Activated gamma-delta T cell (primary cell): ENCODE measurements at regions not wholly inside any gene's neighbourhood (a gene's known extent, or its start where the extent isn't known, plus 50 kb on each side); places are given as distances from the start of the nearest gene placed in this dataset.
"Not testable (repeated sequence)": the region's sequence is repeated elsewhere in the genome, so short reads cannot be mapped to it uniquely, and the experiment has no call there.

Source experiments
- DNase-seq: peaks from one replicate; lab custom pipeline; 2025; lab: John Stamatoyannopoulos, UW

- DNase-seq, result no peak
Observed at GRCh38 chr1:182159443-182159842, 97.9 kb upstream of the ZNF648 start.

DNA sequence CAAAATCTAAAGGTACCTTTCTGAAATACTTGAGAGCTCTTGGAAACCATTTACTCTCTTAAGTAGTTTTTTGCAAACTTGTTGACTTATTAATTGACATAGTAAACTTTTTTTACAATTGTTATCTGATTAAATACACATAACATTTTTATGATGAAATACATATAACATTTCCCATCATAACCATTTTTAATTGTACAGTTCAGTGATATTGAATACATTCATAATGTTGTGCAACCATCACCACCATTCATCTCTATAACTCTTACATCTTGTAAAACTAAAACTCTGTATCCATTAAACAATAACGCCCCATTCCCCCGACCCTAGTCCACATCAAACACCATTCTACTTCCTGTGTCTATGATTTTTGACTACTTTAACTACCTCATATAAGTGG, 95.7 kb upstream of the ZNF648 start:
- DNase-seq, result no peak

- not testable (repeated sequence) for DNase-seq
Observed at GRCh38 chr1:182154425-182154824, 92.9 kb upstream of the ZNF648 start.

DNA sequence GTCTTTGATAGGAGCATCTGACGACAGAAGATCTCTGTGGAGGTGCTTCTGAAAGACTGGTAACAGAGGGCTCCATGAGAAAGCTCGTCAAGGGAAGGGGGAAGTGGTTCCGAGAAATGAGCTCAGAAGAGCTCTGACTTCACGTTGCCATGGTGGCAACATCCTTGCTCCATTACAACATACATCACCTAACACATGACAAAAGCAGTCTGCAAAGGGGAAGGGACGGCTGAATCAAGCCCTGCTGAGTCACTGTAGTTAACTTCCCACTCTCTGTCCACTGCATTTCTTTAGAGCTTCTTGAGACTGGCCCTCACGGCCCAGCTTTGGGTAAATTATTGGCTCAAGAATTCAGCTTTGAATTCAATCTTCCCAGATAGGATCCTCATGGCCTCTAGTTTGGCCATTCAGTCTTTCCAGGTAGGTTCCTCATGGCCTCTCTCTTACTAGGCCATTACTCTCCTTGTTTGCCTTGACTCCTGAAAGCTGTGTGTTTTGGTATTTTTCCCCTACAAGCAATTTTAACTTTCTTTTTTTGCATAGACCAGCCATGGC, 88.0 kb upstream of the ZNF648 start:
- no peak for DNase-seq

DNA sequence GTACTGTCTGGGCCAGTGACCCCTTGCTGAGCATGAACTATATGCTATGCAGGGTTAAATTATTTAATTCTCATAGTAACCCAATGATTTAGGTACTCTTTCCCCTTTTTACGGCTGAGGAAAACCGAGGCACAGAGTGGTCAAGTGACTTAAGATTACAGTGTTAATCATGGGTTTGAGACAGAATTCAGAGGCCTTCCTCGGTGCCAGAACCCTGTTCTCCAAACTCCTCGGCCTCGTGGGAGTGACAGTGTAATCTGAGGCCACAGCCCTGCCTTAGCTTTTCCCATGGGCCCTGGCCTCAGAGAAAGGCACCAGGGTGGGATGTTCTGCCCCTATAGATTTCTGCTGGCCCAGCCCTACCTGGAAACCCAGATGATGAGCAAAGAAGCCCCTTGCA, 86.4 kb upstream of the ZNF648 start:
- DNase-seq, result no peak

DNA sequence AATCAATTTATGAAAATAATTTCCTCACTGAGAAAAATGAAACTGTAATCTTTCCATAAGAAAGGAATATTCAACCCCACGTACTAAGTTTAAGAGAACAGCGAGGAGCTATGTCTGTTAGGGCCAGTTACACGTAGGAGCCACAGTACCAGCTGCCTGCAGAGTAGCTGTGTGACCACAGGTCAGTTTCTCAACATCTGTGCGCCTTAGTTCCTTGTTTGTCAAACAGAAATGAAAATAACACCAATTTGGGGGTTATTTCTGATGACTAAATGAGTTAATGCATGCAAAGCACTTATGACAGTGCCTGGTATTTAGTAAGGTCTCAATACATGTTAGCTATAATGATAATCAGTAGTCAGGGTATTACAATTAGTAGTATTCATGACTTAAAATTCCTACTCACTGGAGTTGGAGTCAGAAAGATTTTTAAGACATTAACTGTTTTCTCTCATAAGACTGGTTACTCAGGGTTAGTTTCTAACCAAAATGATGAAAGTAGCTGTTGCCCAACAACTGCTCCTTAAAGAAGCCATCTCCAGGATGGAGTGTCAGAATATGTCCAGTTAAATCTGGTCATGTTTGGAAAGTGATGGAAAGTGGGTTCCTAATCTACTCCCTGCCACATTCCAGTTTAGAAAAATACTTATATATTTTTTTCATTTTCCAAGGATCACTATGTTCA, 85.8 kb upstream of the ZNF648 start:
- DNase-seq, result no peak

GRCh38 chr1:182146286-182146685, 84.8 kb upstream of the ZNF648 start:
- no peak for DNase-seq

- no peak for DNase-seq
Observed at GRCh38 chr1:182145441-182145840, 83.9 kb upstream of the ZNF648 start.

GRCh38 chr1:182144646-182145030, 83.1 kb upstream of the ZNF648 start:
- no peak for DNase-seq

GRCh38 chr1:182143825-182144645, 82.5 kb upstream of the ZNF648 start:
- DNase-seq, result no peak

DNA sequence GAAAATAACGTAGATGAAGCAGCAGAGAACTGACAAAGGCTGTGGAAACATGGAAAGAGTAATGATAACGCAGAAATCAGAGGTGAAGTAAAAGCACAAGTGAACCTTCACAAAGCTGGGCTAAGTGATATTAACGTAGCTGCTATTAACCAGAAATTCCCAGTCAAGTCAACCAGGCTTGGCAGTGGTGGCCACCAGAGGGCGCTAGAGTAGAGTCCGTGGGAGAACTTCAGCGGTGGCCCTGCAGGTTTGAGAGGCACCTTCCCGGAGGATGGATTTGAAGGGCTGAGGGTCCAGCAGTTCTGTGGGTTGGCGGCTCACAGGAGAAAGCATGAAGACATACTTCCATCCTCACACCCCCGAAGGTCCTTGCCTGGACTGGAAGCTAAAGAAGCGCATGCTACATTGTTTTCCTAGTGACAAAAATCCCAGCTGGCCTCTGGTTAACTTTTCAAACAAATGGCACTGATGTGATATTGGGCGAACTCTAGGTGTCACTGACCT, 81.7 kb upstream of the ZNF648 start:
- peak; percentile 13 for DNase-seq

- no peak for DNase-seq
Observed at GRCh38 chr1:182142621-182143020, 81.1 kb upstream of the ZNF648 start.

GRCh38 chr1:182141040-182141439, 79.5 kb upstream of the ZNF648 start:
- DNase-seq, result no peak

DNA sequence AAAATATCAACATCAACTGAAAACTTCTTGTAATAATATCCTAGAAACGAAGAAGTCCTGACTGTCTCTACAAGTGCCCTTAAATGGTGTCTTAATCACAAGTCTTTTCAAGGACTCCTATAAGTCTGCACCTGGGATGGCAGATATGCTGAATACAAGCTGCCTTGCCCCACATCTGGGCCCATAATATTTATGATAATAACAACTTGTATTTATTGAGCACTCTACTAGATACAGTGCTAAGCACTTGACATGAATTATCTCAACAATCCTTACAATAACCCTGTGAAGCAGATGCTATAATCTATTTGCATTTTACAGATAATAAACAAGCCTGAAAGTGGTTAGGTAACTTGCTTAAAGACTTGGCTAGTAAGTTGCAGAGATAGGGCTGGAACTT, 78.0 kb upstream of the ZNF648 start:
- DNase-seq, result no peak

GRCh38 chr1:182137546-182137945, 76.0 kb upstream of the ZNF648 start:
- no peak for DNase-seq

GRCh38 chr1:182135946-182136345, 74.4 kb upstream of the ZNF648 start:
- no peak for DNase-seq

DNA sequence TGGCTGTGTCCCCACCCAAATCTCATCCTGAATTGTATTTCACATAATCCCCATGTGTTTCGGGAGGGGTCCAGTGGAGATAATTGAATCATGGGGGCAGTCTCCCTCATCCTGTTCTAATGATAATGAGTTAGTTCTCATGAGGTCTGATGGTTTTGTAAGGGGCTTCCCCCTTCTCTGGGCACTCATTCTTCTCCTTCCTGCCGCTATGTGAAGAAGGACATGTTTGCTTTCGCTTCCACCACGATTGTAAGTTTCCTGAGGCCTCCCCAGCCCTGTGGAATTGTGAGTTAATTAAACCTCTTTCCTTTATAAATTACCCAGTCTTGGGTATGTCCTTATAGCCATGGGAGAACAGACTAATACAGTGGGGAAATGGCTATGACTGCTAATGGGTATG, 72.7 kb upstream of the ZNF648 start:
- DNase-seq, result no peak

GRCh38 chr1:182133181-182133580, 71.7 kb upstream of the ZNF648 start:
- no peak for DNase-seq

DNA sequence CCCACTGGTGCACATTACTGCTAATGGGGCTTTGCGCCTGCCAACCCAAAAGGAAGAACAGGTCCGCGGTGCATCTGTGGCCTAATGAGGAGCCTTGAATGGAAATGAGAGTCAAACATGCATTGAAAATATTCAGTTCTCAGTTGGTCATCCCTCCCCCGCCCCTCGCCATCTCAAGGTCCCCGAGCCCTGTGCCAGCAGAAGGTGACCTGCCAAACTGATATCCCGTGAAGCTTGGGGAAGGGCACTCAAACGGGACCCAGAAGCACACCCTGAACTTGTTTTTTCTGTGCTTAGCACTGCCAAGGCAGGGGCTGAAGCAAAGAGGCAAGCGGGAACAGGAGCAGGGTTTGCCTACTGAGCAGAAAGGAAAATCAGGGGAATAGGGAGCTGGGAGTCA, 67.9 kb upstream of the ZNF648 start:
- no peak for DNase-seq

GRCh38 chr1:182128502-182128901, 67.0 kb upstream of the ZNF648 start:
- DNase-seq, result no peak

GRCh38 chr1:182127656-182128055, 66.1 kb upstream of the ZNF648 start:
- no peak for DNase-seq

- no peak for DNase-seq
Observed at GRCh38 chr1:182126272-182126800, 64.8 kb upstream of the ZNF648 start.

- DNase-seq, result no peak
Observed at GRCh38 chr1:182122913-182123260, 61.4 kb upstream of the ZNF648 start.
